CD4-positive, alpha-beta T cell treated with Interleukin-15 for 4 hours (primary cell): ENCODE measurements at regions not wholly inside any gene's neighbourhood (a gene's known extent, or its start where the extent isn't known, plus 50 kb on each side); places are given as distances from the start of the nearest gene placed in this dataset.
A peak's percentile ranks its signal among the peaks of the same experiment; 100 is the strongest.
"Not testable (repeated sequence)": the region's sequence is repeated elsewhere in the genome, so short reads cannot be mapped to it uniquely, and the experiment has no call there.

ENCODE experiments used
- DNase-seq: peaks from one replicate; pipeline ENCODE4 v3.0.0-alpha.2; 2020; ENCODE audit warnings: low spot score

DNA sequence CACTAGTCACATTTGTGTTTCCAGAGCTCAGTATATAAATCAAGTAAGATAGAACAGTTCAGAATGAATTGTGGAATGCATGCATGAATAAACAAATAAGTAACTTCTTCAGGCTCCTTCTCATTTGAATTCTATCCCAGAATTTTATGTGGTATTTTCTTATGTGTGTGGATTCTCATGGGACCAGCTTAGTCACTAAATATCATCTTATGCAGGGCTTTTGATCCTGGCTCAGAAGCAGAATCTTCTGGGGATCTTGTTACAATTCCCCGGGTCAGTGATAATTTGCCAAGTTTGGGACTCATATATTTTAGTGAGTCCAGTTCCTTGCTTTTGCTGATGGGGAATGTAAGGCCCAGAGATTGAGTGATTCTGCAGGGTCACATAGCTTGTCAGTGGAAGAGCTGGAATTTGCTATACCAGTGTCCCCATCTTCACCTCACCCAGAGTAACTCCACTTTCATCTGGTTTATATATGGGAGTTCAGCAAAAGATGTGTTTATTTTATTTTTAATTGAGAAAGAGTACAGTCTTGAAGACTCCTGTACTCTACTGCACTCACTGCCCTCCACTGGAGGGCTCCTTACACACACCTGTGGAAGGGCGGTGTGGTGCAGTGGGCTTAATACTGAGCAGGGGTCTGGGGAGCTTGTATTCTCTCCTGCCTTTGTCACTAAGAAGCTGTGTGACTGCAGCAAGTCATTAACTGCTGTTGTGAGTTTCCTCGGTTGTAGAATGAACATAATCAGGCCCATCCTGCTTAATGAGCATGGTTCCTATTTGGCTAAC lies 198.2 kb upstream of the CXorf66 start:
- DNase-seq, result no peak

DNA sequence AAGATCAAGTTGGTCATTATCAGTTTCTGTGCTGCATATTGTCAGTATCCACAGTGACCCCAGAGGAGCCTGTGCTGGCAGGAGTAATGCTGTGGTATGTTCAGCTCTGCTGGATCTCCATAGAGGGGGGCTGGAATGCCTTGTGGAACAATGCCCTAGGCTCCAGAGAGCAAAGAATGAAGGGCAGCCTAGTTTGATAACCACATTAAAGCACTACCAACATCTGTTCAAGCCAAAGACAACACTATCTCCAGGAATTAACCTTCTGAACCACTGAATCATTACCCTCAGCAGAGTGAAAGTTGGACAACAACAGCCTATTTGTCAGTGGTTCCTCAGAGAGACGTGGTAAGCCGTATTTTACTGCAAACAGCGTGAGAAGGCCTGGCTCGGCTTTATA lies 192.3 kb upstream of the CXorf66 start:
- DNase-seq, result no peak

DNA sequence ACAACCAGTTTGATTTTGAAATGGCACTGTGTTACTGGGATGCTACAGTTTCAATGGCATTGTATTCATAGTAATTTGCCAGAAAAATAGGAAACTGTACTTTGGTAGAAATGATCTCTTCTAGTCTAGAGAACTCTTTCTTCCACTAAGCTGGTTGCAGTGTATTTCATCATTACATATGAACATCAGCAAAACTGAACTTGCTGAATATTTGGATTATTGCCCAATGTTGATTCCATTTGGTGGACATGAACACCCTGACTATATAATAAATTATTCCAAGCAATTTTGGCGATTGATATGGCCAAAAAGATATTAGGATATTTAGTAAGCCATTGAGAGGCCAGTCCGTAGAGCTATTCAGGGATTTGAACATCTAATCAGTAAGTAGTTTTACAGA lies 191.8 kb upstream of the CXorf66 start:
- DNase-seq, result no peak

DNA sequence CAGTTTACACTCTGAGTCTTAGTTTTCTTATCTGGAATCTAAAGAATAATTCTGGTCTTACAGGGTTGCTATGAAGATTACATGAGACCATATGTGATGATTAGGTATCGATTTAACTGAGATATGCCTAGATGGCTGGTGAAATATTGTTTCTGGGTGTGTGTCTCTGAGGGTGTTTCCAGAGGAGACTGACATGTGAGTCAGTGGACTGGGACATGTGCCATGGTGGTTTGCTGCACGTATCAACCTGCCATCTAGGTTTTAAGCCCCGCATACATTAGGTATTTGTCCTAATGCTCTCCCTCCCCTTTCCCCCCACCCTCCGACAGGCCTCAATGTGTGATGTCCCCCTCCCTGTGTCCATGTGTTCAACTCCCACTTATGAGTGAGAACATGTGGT lies 186.0 kb upstream of the CXorf66 start:
- DNase-seq, result no peak

DNA sequence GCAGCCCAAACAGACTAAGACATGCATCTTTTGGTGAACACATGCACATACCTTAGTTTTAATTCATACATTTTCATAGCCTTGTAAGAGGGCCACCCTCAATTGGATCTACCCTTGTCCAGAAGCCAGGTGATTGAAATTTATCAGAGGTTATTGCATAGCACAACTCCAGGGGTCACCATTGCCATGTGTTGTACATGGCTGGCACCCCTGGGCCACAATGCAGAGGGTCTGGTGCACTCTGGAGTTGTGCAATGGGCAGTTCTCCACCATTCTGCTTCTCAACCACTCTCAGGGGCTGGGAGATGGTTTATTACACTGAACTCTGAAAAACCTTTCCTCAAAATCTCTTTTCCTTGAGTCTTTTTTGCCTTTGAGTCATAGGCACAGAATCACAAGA lies 184.4 kb upstream of the CXorf66 start:
- DNase-seq, result no peak

DNA sequence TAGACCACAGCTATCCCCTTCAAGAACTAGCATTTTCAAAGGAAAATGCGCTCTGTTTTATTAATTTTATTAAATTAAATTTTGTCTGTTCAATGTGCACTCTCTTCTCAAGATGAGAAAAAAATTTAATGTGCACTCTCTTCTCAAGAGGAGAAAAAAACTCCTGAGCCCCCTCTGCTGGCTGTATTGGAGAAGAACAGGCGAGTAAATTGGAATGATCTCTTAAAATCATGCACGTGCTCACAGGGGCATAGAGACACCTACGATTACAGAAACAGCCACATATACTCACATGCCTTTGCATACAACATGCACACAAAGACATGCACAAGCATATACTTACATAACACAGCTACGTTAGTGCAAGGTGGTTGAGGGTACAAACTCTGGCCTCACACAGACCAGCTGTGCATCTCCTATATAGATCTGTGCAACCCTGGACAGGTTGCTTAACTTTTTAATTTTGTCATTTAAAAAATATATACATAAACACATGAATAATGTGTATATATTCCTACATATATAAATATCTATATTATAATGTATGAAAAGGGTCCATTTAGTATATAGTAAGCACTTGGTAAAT lies 176.2 kb upstream of the CXorf66 start:
- peak; percentile 25 for DNase-seq

DNA sequence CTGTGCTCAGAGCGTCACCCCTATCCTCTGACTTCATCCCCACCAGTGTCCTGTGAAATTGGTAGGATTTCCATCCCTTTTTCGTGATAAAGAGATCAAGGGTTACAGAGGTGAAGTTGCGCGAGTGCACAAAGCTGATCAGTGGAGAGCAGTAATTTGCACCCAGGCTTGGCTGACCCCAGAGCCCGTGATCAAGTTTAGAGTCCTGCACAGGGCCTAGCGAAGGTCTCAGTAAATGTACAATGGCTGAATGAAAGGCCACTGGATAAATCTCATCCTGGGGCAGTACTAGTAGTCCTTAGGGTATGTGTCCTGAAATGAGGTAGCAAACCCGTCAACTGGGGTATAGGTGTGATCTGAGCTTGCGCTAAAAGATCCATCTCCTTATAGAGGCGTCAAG lies 173.2 kb upstream of the CXorf66 start:
- DNase-seq, result not testable (repeated sequence)

DNA sequence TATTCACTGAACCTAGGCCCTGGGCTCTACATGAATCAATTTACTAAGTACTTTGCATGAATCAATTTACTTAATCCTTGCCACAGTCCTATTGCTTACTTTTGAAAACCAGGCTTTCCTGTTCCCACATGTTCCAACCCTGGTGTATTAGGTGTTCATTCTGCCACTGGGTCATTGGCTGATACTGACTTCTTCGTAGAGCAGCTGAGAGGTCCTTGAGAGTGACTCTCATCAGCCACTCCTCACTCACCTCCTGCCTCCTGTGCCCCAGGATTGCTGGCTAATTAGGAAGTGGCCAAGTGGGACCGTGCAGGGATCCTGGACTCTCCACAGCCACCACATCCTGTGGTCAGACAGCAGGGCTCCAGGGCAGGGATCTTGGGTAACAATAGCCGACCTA lies 172.7 kb upstream of the CXorf66 start:
- DNase-seq, result not testable (repeated sequence)

DNA sequence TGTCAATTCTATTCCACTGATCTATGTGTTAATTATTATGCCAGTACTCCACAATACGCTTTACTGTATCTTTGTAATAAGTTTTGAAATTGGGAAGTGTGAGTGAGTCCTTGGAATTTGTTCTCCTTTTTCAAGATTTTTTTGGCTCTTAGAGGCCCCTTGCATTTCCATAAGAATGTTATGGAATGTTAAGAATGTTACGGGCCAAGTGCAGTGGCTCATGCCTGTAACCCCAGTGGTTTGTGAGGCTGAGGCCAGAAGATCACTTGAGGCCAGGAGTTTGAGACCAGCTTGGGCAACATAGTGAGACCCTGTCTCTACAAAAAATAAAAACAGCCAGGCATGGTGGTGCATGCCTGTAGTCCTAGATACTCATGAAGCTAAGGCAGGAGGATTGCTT lies 167.6 kb upstream of the CXorf66 start:
- DNase-seq, result no peak

DNA sequence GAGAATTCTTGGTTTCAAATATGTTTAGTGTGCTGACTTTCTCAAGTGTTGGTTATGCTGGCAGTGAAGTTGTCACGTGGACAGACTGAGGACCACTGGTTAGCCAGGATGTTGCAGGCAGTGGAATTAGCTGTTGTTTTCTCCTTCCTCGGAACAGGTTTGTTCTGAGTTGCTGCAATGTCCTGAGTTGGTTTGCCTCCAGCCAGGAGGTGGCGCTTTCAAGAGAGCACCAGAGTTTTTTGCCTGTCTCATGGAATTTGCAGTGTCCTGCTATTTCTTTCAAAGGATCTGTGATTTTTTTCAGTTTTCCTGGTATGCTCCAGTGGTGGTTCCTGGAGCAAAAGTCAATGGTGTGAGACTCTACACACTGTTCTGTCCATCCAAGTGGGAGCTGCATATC lies 158.1 kb upstream of the CXorf66 start:
- DNase-seq, result no peak

DNA sequence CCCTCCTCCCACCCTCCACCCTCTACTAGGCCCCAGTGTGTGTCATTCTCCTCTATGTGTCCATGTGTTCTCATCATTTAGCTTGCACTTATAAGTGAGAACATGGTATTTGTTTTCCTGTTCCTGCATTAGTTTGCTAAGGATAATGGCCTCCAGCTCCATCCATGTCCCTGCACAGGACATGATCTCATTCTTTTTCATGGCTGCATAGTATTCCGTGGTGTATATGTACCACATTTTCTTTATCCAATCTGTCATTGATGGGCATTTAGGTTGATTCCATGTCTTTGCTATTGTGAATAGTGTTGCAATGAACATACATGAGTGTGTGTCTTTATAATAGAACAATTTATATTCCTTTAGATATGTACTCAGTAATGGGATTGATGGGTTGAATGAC lies 148.7 kb upstream of the CXorf66 start:
- not testable (repeated sequence) for DNase-seq

DNA sequence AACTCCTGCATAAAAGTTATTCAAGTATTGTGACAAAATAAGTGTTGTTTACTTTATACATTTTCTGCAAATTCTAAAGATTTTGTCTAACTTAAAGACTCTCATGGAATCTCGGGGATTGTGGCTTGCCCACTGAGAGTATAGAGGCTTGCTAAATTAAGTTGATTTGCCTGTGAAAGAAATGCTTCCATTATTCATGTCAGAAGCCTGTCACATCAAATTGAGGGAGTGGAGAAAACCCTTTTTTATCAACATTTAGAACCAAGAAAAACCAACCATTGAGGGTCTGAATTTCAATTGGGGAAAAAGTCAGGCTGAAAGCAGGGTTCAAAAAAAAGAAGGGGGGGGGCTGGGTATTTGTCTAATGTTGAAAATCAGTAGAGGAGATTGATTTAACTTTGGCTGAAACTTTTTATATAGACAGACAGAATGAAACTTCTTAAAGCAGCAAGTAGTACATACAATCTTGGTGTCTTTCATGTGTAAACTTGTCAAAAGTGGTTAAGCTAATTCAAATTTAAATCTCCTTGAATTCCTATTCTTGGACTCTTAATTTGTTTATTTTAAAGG lies 144.8 kb upstream of the CXorf66 start:
- DNase-seq, result no peak

DNA sequence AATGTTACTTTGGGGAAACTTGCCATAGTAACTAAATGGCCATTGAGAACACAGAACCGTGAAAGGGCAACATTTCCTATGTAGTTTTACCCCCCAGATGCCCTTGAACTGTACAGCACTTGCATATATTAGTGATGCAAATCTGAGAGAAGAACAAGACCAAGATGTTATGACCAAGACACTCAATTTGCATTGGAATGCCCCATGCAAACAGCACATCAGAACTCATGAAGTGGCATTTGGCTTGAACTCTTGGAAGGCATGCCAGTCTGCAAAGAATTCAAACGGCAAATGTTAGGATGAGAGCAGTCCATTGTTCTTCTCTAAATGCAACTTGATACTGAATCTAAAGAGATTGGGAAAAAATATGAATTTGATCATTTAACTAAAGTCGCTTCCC lies 139.4 kb upstream of the CXorf66 start:
- DNase-seq, result no peak

DNA sequence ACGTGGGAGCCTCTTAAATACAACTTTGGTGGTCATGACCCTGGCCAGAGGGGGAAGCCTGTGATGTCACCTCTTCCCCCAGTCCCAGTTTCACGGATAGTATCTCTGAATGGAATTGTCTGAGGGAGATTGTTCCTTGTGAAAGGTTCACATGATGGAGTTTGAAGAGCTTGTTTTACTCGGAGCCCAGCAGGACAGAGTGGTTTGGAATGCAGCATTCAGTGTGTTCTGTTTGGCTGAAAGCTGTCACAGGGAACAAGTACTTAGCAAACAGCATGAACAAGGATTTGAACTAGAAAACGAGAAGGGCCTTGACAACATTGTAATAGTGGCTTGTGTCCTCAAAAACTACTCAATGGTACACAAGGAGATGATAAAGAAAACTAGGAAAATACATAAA lies 133.9 kb upstream of the CXorf66 start:
- DNase-seq, result no peak

DNA sequence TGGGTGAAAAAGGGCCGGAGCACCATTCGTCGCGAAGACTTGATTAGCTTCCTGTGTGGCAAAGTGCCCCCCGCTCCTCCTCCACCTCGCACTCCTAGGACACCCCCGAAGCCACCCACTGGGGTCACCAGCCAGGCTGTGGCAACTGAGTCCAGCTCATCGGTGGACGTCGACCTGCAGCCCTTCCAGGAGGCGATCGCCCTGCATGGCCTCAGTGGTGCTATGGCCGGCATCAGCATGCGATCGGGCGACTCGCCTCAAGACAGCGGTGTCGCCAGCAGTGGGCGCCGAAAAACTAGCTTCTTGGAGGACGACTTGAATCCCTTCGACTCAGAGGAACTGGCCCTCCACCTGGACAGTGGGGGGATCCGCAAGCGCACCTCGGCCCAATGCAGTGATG lies 126.8 kb upstream of the CXorf66 start:
- DNase-seq, result no peak

DNA sequence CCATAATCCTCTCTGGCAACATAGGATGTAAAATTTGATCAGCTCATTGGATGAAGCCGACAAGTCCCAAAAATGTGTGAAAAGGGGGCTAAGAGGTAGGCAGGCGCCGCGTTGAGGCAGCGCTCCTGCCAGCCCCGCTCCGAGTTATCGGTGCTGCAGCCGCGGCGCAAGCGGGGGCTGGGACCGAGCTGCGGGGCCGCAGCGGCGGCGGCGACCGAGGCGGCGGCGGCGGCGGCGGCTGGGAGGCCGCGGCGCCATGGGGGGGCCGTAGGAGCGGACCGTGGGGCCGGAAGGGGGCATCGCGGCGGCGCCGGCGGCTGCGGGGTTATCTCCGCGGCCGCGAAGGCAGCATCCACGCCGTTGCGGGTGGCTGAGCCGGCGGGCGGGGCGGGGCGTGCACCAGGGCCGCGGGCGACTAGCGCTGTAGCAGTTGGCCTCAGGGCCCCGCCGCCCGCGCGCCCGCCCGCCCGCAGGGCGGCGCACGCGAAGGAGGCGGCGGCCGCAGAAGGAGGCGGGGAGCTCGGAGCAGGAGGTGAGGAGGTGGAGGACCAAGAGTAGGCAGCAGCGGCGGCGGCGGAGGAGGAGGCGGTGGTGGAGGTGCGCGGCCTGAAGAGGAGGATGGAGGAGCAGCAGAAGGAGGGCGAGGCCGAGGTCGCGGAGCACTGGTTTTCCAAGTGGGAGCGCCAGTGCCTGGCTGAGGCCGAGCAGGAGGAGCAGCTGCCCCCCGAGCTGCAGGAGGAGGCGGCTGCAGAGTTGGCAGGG lies 126.0 kb upstream of the CXorf66 start:
- DNase-seq, result peak; percentile 3

DNA sequence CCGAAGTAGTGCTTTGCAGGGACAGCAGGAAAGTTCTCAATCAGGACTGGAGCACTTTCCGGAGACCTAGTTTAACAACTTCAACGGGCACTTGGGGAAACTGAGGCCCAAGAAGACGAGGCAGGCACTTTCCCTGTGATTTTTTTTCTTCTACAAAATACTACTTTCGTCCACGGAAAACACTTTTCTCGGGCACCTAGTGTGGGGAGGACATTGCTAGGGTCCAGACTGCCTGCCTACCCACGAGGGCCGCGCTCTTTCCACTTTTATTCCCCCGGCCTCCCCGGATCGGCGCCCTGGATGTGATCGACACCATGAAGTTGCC lies 125.4 kb upstream of the CXorf66 start:
- no peak for DNase-seq

DNA sequence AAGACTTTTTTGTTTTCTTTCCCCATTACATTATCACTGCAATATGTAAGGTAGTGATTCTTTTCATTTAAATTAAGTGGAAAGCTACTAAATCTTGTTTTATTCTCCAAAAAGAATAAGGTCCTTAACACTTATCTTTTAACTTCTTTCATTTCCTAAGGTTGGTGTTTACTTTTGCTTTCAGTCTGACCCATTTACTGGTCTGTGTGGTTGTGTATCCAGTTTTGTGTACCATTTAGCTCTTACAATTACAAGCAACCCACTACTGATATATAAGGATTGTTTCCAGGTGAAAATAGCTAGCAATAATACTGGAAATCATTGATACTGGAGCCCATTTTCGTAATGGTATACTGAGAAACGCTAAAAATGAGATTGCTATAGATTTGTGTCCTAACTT lies 123.1 kb upstream of the CXorf66 start:
- DNase-seq, result no peak

DNA sequence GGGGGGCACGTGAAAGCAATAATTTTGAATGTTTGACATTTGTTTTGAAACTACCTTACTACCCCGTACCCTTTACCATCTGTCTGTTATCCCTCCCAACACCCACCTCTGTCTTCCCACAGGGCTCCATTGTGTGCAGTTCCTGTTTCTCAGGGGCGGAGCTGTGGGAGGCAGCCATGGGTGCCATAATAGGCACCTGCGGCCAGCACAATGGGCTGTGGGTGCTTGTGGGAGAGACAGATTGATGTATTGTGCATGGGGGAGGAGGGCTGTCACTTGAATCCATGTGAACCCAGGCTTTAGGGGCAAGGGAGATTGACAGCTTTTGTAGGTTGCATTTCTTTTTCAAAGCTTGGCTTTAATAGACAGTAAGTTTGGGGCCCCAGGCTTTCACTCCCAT lies 122.6 kb upstream of the CXorf66 start:
- no peak for DNase-seq

DNA sequence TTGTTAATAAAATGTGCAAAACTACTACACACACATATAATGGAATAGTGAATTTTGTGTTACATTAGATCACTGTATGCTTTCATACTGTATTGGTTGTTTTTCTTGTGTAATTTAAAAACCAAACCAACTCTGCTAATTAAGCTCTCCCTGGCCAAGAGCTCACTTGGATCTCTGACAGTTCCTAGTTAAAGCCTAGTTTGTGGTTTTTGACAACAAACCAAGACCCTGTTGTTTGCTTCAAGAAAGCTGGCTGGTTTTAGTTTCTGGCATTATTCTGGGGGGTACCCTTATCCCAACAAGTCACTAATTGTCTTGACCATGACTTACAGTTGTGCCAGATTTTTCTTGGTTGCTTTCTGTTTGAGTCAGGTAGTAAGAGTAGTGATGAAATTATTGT lies 121.4 kb upstream of the CXorf66 start:
- no peak for DNase-seq

DNA sequence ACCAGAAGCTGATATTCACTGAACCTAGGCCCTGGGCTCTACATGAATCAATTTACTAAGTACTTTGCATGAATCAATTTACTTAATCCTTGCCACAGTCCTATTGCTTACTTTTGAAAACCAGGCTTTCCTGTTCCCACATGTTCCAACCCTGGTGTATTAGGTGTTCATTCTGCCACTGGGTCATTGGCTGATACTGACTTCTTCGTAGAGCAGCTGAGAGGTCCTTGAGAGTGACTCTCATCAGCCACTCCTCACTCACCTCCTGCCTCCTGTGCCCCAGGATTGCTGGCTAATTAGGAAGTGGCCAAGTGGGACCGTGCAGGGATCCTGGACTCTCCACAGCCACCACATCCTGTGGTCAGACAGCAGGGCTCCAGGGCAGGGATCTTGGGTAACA lies 109.5 kb upstream of the CXorf66 start:
- not testable (repeated sequence) for DNase-seq

DNA sequence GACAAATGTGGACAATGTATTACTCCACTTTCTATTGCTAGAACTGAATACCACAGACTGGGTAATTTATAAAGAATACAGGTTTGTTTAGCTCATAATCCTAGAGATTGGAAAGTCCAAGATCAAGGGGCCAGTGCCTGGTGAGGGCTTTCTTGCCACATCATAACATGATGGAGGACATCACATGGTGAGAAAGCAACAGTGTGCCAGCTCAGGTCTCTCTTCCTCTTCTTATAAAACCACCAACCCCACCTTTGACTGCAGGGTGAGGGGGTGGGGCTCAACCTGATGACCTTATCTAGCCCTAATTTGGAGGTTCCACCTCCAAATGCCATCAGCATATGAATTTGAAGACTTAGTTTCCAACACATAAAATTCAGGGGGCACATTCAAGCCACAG lies 105.7 kb upstream of the CXorf66 start:
- DNase-seq, result no peak
